CD14-positive monocyte (primary cell): ENCODE measurements at regions not wholly inside any gene's neighbourhood (a gene's known extent, or its start where the extent isn't known, plus 50 kb on each side); places are given as distances from the start of the nearest gene placed in this dataset.

ENCODE experiments used
- DNase-seq, 3 donors: peaks; one replicate each; pipeline ENCODE4 v3.0.0-alpha.2; 2011 to 2022
- H2AFZ ChIP-seq: 2 replicates; pipeline ENCODE4 v1.6.0; 2012; ENCODE audit warnings: mild to moderate bottlenecking, low read depth, low read length, inconsistent platforms; ENCODE audit not compliant: insufficient read depth, poor library complexity, severe bottlenecking
- H3K27ac ChIP-seq, 2 donors: 1 replicate in 1 of 2; 2 replicates in 1 of 2; pipeline ENCODE4 v1.5.1; 2012 to 2013; ENCODE audit warnings: low read length in 2 of 2, control low read depth in 1 of 2, inconsistent platforms in 1 of 2, low read depth in 1 of 2, mild to moderate bottlenecking in 1 of 2
- H3K27me3 ChIP-seq, 2 donors: one replicate each; pipeline versions ENCODE4 v1.6.0 to v1.6.1; 2011 to 2013; ENCODE audit warnings: low read length in 2 of 2; ENCODE audit not compliant: control insufficient read depth in 2 of 2, insufficient read depth in 2 of 2
- H3K36me3 ChIP-seq, 2 donors: replicated peaks in 1 of 2; 1 replicate in 1 of 2; 2 replicates in 1 of 2; pipeline versions ENCODE4 v1.5.1 to v1.6.1; 2012 to 2013; ENCODE audit warnings: low read length in 2 of 2, control low read depth in 1 of 2, inconsistent platforms in 1 of 2, mild to moderate bottlenecking in 1 of 2; ENCODE audit not compliant: insufficient read depth in 2 of 2, control insufficient read depth in 1 of 2
- H3K4me1 ChIP-seq, 2 donors: 1 replicate in 1 of 2; 2 replicates in 1 of 2; pipeline versions ENCODE4 v1.5.1 to v1.6.1; 2012 to 2013; ENCODE audit warnings: low read length in 2 of 2, control low read depth in 1 of 2, inconsistent platforms in 1 of 2, mild to moderate bottlenecking in 1 of 2, moderate library complexity in 1 of 2; ENCODE audit not compliant: insufficient read depth in 2 of 2, control insufficient read depth in 1 of 2
- H3K4me2 ChIP-seq: replicated peaks from 2 replicates; pipeline ENCODE3; 2012; ENCODE audit warnings: low read length, moderate library complexity, mild to moderate bottlenecking; ENCODE audit not compliant: poor library complexity, severe bottlenecking; ENCODE audit errors: extremely low read depth
- H3K4me3 ChIP-seq, 3 experiments: fragments of 200-600 bp in 1 of 3; sonication (generic) in 1 of 3; replicated peaks in 1 of 3; 1 replicate in 2 of 3; 2 replicates in 1 of 3; pipeline ENCODE4 v1.5.1; 2011 to 2013; ENCODE audit warnings: low read length in 3 of 3, mild to moderate bottlenecking in 3 of 3, control low read depth in 2 of 3, low read depth in 2 of 3, inconsistent platforms in 1 of 3, moderate library complexity in 1 of 3
- H3K79me2 ChIP-seq: 2 replicates; pipeline ENCODE4 v1.6.0; 2012; ENCODE audit warnings: mild to moderate bottlenecking, control low read depth, inconsistent platforms, low read length, moderate library complexity; ENCODE audit not compliant: insufficient read depth
- H3K9ac ChIP-seq: 2 replicates; pipeline ENCODE4 v1.6.0; 2017; ENCODE audit warnings: low read length, mild to moderate bottlenecking; ENCODE audit not compliant: insufficient read depth, poor library complexity, severe bottlenecking
- H3K9me3 ChIP-seq, 2 donors: replicated peaks in 1 of 2; 1 replicate in 1 of 2; 2 replicates in 1 of 2; pipeline versions ENCODE4 v1.5.1 to v1.6.1; 2012 to 2013; ENCODE audit warnings: low read length in 2 of 2, control low read depth in 1 of 2; ENCODE audit not compliant: control insufficient read depth in 1 of 2, insufficient read depth in 1 of 2
- H4K20me1 ChIP-seq: 2 replicates; pipeline ENCODE4 v1.6.0; 2012; ENCODE audit warnings: mild to moderate bottlenecking, low read length, control low read depth, moderate library complexity; ENCODE audit not compliant: insufficient read depth
- H3K27ac Mint-ChIP-seq, 7 donors: one replicate each; pipeline ENCODE4 v1.8.0; 2020; ENCODE audit warnings: mild to moderate bottlenecking in 7 of 7, mixed read lengths in 7 of 7, moderate library complexity in 6 of 7, inconsistent platforms in 2 of 7
- H3K27me3 Mint-ChIP-seq, 3 donors: one replicate each; pipeline ENCODE4 v1.8.0; 2021 to 2022; ENCODE audit warnings: low read depth in 3 of 3, mild to moderate bottlenecking in 3 of 3, mixed read lengths in 3 of 3, moderate library complexity in 3 of 3, inconsistent platforms in 1 of 3
- H3K36me3 Mint-ChIP-seq, 2 donors: one replicate each; pipeline ENCODE4 v1.8.0; 2020; ENCODE audit warnings: mixed read lengths in 2 of 2, inconsistent platforms in 1 of 2, mild to moderate bottlenecking in 1 of 2
- H3K4me1 Mint-ChIP-seq: one replicate; pipeline ENCODE4 v1.8.0; 2020; ENCODE audit warnings: mild to moderate bottlenecking, mixed read lengths
- H3K4me3 Mint-ChIP-seq, 2 donors: one replicate each; pipeline ENCODE4 v1.8.0; 2020; ENCODE audit warnings: mild to moderate bottlenecking in 2 of 2, mixed read lengths in 2 of 2, moderate library complexity in 1 of 2
- H3K9me3 Mint-ChIP-seq, 7 donors: one replicate each; pipeline ENCODE4 v1.8.0; 2020 to 2022; ENCODE audit warnings: mixed read lengths in 7 of 7, mild to moderate bottlenecking in 6 of 7, moderate library complexity in 6 of 7, inconsistent platforms in 2 of 7
- WGBS: methylation state at CpG from one replicate; pipeline ENCODE4 v1.1.5; 2013; ENCODE audit warnings: missing lambda C conversion rate; ENCODE audit not compliant: insufficient coverage; 5-methylcytosine and 5-hydroxymethylcytosine counted together
- intact Hi-C, 2 donors: fragments of 100-400 bp; cut with micrococcal nuclease; formaldehyde crosslinking; loops; one replicate each; pipeline versions ENCODE4 v1.15.0 to v1.15.1; 2023
- TF ChIP-seq, protein P1 (sequence below): fragments of 200-600 bp; IDR thresholded peaks from one replicate; pipeline ENCODE4 v1.8.0; 2022; ENCODE audit warnings: antibody characterized with exemption, mild to moderate bottlenecking

DNA sequence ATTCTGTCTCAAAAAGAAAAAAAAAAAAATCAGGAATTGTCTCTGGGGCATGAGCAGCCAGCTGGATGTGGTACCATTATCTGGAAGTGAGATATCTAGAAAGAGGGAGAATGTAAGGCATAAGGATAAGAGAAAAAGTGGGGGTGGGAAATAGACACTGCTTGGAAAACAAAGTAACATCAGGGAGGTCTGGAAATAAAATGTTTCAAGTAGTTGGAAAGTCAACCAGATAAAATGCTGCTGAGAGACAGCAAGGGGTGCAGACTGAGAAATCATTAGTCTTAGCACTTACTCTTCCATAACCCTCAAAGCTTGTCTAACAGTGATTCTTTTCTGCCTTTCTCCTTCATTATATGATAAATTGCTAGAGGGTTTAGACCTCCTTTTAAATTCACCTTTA, 159.7 kb upstream of the TBL1XR1 start:
- Histone ChIP-seq H3K4me2 (no peak overlapping the region), H3K4me1 (peaks cover 58 to 71% of the 10 kb centered on the region in 2 donors), H3K27ac (peak overlapping the region in 1 of 2 donors; percentile 87), H2AFZ (no peak overlapping the region), H3K79me2 (no peaks in the 10 kb centered on the region), H4K20me1 (no peaks in the 10 kb centered on the region), H3K36me3 (no peaks in the 10 kb centered on the region), H3K4me3 (no peak overlapping the region), H3K9ac (no peak overlapping the region), H3K9me3 (no peaks in the 10 kb centered on the region), H3K27me3 (no peaks in the 10 kb centered on the region)
- no peak for DNase-seq
- Mint-ChIP-seq H3K27me3 (peaks cover 0 to 4% (median 0%) of the 10 kb centered on the region in 3 donors), H3K36me3 (no peaks in the 10 kb centered on the region), H3K4me3 (no peak overlapping the region), H3K4me1 (peaks cover 70% of the 10 kb centered on the region), H3K9me3 (no peaks in the 10 kb centered on the region), H3K27ac (peak overlapping the region in 6 of 7 donors; percentile 26 to 99 (median 97))
- TF ChIP-seq, protein P1, sequence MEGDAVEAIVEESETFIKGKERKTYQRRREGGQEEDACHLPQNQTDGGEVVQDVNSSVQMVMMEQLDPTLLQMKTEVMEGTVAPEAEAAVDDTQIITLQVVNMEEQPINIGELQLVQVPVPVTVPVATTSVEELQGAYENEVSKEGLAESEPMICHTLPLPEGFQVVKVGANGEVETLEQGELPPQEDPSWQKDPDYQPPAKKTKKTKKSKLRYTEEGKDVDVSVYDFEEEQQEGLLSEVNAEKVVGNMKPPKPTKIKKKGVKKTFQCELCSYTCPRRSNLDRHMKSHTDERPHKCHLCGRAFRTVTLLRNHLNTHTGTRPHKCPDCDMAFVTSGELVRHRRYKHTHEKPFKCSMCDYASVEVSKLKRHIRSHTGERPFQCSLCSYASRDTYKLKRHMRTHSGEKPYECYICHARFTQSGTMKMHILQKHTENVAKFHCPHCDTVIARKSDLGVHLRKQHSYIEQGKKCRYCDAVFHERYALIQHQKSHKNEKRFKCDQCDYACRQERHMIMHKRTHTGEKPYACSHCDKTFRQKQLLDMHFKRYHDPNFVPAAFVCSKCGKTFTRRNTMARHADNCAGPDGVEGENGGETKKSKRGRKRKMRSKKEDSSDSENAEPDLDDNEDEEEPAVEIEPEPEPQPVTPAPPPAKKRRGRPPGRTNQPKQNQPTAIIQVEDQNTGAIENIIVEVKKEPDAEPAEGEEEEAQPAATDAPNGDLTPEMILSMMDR, result no peak
- intact Hi-C loops, result loop anchor here in 1 of 2 donors (5.0 to 10.0 kb wide), 3 partner anchors 62 to 568 kb away; no protein-coding TSS in a partner anchor

DNA sequence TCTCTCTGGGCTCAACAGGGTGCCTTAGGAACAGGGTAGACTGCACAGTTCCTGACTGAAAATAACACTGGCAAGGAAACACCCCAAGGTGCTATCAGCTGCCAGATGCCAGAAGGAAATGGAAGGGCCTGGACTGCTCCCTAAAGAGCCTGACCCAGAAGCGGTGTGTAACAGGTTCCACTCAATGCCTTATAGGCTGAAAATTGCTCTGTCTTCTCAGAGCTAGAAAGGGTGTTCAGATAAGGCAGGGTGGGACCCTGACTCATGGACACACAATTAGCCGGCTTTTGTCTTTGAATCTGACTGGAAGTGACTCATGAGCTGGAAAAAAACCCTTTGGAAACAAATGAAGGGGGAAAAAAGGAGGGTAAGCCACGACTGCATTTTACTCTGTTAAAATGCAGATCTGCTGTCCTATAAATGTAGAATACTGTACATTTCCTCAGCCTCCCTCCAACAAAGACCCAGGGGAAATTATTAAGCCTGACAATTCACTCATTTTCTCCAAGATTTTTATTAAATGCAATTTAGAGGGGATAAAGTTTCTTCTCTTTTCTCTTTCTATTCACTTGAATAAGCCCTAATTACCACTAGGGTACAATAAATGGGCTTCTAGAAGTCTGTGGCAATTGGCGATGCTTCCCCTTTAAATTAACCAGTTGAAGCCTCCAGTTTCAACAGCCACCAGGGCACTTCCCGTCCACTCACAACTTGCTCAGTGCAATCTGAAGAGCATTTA, 160.2 kb upstream of the TBL1XR1 start:
- DNase-seq, result peak; percentile 41 to 81 (median 75)
- peaks cover 69% of the 10 kb centered on the region for H3K4me1 Mint-ChIP-seq
- Histone ChIP-seq H3K4me1 (peaks cover 58 to 72% of the 10 kb centered on the region in 2 donors), H2AFZ (peak overlapping the region; percentile 79), H3K27me3 (no peaks in the 10 kb centered on the region), H3K9me3 (no peaks in the 10 kb centered on the region), H3K4me3 (peak overlapping the region; percentile 41 to 77 (median 66)), H3K79me2 (no peaks in the 10 kb centered on the region), H3K9ac (peak overlapping the region; percentile 54), H4K20me1 (no peaks in the 10 kb centered on the region), H3K4me2 (peak overlapping the region; percentile 85), H3K36me3 (no peaks in the 10 kb centered on the region), H3K27ac (peak overlapping the region; percentile 87 to 89)
- H3K36me3 Mint-ChIP-seq, result no peaks in the 10 kb centered on the region
- TF ChIP-seq, protein P1, result no peak
- no peaks in the 10 kb centered on the region for H3K9me3 Mint-ChIP-seq
- intact Hi-C loops, result loop anchor here (1.0 to 10.0 kb wide), 7 partner anchors 13 to 567 kb away; no protein-coding TSS in a partner anchor
- peak overlapping the region; percentile 95 to 99 (median 98) for H3K27ac Mint-ChIP-seq
- peak overlapping the region; percentile 79 to 92 for H3K4me3 Mint-ChIP-seq
- H3K27me3 Mint-ChIP-seq, result peaks cover 0 to 4% (median 0%) of the 10 kb centered on the region in 3 donors
- 41% methylated on average over 2 of the region's 5 CpGs for WGBS
